Peyer's patch (tissue), 4 donors: ENCODE measurements at regions not wholly inside any gene's neighbourhood (a gene's known extent, or its start where the extent isn't known, plus 50 kb on each side); places are given as distances from the start of the nearest gene placed in this dataset.

Experiments used
- CTCF ChIP-seq, 6 experiments: fragments of 450-650 bp in 4 of 6; fragments of 200-600 bp in 2 of 6; sonication (generic) in 1 of 6; IDR thresholded peaks; one replicate each; pipeline ENCODE4 v1.5.1; 2017 to 2019; ENCODE audit warnings: antibody characterized with exemption in 6 of 6, mild to moderate bottlenecking in 3 of 6, moderate library complexity in 1 of 6
- POLR2A ChIP-seq, 2 donors: fragments of 450-650 bp; IDR thresholded peaks; one replicate each; pipeline ENCODE4 v1.5.1; 2017; ENCODE audit warnings: antibody characterized with exemption in 2 of 2, mild to moderate bottlenecking in 2 of 2, moderate library complexity in 2 of 2

- TF ChIP-seq CTCF (IDR thresholded peaks at IDR 0.05) (no peak), POLR2A (IDR thresholded peaks at IDR 0.05) (no peak)
Observed at GRCh38 chr2:118672571-118673158, 174.8 kb downstream of the EN1 start.
